DOHH2 (cell line): ENCODE measurements at regions not wholly inside any gene's neighbourhood (a gene's known extent, or its start where the extent isn't known, plus 50 kb on each side); places are given as distances from the start of the nearest gene placed in this dataset.

Experiments
- H3F3A ChIP-seq: fragments of 200-600 bp; sonication (generic), shearing (Covaris generic); 2 replicates; pipeline ENCODE4 v1.6.0; 2016; ENCODE audit warnings: antibody characterized with exemption, mild to moderate bottlenecking; ENCODE audit not compliant: control insufficient read depth, insufficient read depth
- H3K27ac ChIP-seq: fragments of 200-600 bp; sonication (generic); 2 replicates; pipeline ENCODE4 v1.5.1; 2014; ENCODE audit warnings: low read depth, mild to moderate bottlenecking, low read length, moderate library complexity
- H3K27me3 ChIP-seq: fragments of 200-600 bp; sonication (generic); 2 replicates; pipeline ENCODE4 v1.6.1; 2014; ENCODE audit warnings: mild to moderate bottlenecking, low read length, mixed read lengths; ENCODE audit not compliant: control insufficient read depth
- H3K36me3 ChIP-seq: fragments of 200-600 bp; sonication (generic); 2 replicates; pipeline ENCODE4 v1.6.1; 2014; ENCODE audit warnings: mild to moderate bottlenecking, low read length, moderate library complexity, mixed read lengths; ENCODE audit not compliant: control insufficient read depth
- H3K4me1 ChIP-seq: fragments of 200-600 bp; sonication (generic); 2 replicates; pipeline ENCODE4 v1.6.1; 2014; ENCODE audit warnings: mild to moderate bottlenecking, low read length, mixed read lengths; ENCODE audit not compliant: control insufficient read depth
- H3K4me2 ChIP-seq: fragments of 200-600 bp; sonication (generic); 2 replicates; pipeline ENCODE4 v1.6.0; 2014; ENCODE audit warnings: mild to moderate bottlenecking, low read length, moderate library complexity
- H3K4me3 ChIP-seq: fragments of 200-600 bp; sonication (generic); 2 replicates; pipeline ENCODE4 v1.5.1; 2014; ENCODE audit warnings: mild to moderate bottlenecking, low read length, mixed read lengths
- H3K79me2 ChIP-seq: fragments of 200-600 bp; sonication (generic); 2 replicates; pipeline ENCODE4 v1.6.1; 2014; ENCODE audit warnings: mild to moderate bottlenecking, low read length, mixed read lengths; ENCODE audit not compliant: control insufficient read depth
- H3K9me2 ChIP-seq: fragments of 200-600 bp; sonication (generic); replicated peaks from 2 replicates; pipeline ENCODE4 v1.6.1; 2014; ENCODE audit warnings: mild to moderate bottlenecking, low read length, mixed read lengths; ENCODE audit not compliant: control insufficient read depth
- H3K9me3 ChIP-seq: fragments of 200-600 bp; sonication (generic); 2 replicates; pipeline ENCODE4 v1.6.1; 2014; ENCODE audit warnings: antibody characterized with exemption, low read length, mixed read lengths; ENCODE audit not compliant: control insufficient read depth, insufficient read depth
- H4K20me1 ChIP-seq: fragments of 200-600 bp; sonication (generic); 2 replicates; pipeline ENCODE4 v1.6.0; 2014; ENCODE audit warnings: low read depth, mild to moderate bottlenecking, antibody characterized with exemption, low read length, moderate library complexity; ENCODE audit not compliant: control insufficient read depth, insufficient read depth
- EZH2phosphoT487 ChIP-seq: fragments of 200-600 bp; sonication (generic); IDR thresholded peaks from 2 replicates; pipeline ENCODE4 v1.6.1; 2017; ENCODE audit warnings: borderline replicate concordance, mild to moderate bottlenecking, antibody characterized with exemption, low read length, moderate library complexity, mixed read lengths
- TF ChIP-seq, protein P1 (sequence below): fragments of 200-600 bp; sonication (generic); IDR thresholded peaks from one replicate; pipeline ENCODE4 v1.5.1; 2014; ENCODE audit warnings: antibody characterized with exemption, mild to moderate bottlenecking, low read depth, low read length; ENCODE audit not compliant: poor library complexity, severe bottlenecking

DNA sequence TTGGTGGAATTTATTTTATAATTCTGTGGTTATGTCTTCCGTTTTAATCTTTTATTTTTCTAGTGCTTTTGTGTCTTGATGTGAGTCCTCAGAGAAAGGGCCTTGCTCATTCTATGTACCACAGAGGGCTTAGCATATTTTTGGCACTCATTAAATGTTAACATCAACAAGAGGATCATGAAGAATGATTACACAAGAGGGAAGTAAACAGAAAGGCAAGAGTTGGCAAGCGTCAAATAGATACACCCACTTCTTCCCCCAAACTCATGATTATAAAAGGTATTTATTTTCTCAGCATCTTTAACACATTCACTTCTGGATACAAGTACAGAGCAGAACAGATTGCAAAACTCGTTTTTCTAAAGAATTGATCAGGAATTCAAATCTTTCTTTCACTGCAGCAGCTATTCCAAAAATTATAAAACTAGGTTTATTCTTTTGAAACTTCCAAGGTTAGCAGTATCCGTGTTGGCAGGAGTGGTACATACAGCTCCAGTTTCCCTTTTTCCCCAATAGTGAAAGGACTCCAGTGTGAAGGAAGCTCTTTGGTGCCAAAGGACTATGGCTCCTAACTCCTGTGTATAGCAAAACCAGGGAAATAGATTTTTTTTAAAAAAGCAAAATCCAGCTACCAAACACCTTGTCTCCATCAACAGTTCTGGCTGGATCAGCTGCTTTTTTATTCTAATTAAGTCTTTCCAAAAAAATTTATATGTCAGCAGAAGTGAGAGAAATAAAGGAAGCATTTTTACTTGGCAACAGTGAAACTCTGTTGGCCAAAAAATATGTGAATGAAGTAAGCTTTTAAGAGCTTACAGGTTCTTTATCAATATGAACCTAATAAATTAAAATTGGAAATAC lies 221.9 kb downstream of the ADGRG6 start:
- no peaks in the 10 kb centered on the region for H3F3A ChIP-seq
- no peaks in the 10 kb centered on the region for H3K79me2 ChIP-seq
- no peak overlapping the region for H3K4me2 ChIP-seq
- no peaks in the 10 kb centered on the region for H4K20me1 ChIP-seq
- H3K36me3 ChIP-seq: no peaks in the 10 kb centered on the region
- H3K4me1 ChIP-seq: no peaks in the 10 kb centered on the region
- H3K27me3 ChIP-seq: no peaks in the 10 kb centered on the region
- no peak overlapping the region for H3K27ac ChIP-seq
- no peaks in the 10 kb centered on the region for H3K9me2 ChIP-seq
- TF ChIP-seq EZH2phosphoT487: no peak
- TF ChIP-seq, protein P1, sequence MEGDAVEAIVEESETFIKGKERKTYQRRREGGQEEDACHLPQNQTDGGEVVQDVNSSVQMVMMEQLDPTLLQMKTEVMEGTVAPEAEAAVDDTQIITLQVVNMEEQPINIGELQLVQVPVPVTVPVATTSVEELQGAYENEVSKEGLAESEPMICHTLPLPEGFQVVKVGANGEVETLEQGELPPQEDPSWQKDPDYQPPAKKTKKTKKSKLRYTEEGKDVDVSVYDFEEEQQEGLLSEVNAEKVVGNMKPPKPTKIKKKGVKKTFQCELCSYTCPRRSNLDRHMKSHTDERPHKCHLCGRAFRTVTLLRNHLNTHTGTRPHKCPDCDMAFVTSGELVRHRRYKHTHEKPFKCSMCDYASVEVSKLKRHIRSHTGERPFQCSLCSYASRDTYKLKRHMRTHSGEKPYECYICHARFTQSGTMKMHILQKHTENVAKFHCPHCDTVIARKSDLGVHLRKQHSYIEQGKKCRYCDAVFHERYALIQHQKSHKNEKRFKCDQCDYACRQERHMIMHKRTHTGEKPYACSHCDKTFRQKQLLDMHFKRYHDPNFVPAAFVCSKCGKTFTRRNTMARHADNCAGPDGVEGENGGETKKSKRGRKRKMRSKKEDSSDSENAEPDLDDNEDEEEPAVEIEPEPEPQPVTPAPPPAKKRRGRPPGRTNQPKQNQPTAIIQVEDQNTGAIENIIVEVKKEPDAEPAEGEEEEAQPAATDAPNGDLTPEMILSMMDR: no peak
- no peaks in the 10 kb centered on the region for H3K9me3 ChIP-seq
- H3K4me3 ChIP-seq: no peak overlapping the region

DNA sequence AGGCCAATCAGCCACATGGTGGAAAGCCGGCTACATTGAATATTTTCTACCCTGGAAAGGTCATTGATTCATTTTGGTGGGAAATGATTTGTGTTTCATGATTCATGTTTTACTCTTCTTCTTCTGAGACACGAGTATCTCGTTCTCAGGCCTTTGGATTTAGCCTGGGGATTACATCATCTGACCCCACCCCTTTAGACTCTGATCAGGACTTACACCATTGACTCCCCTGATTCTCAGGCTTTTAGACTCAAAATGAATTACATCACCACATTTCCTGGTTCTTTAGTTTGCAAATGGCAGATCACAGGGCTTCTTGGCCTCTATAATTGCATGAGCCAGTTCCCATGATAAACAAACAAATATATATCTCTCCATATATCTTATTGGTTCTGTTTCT lies 228.8 kb downstream of the ADGRG6 start:
- H3K79me2 ChIP-seq: no peaks in the 10 kb centered on the region
- no peaks in the 10 kb centered on the region for H3K27me3 ChIP-seq
- no peak overlapping the region for H3K4me3 ChIP-seq
- no peaks in the 10 kb centered on the region for H3F3A ChIP-seq
- no peaks in the 10 kb centered on the region for H4K20me1 ChIP-seq
- H3K9me3 ChIP-seq: peaks cover 7% of the 10 kb centered on the region; the same call in 1 of the 2 replicates
- no peak for TF ChIP-seq EZH2phosphoT487
- TF ChIP-seq, protein P1: no peak
- H3K9me2 ChIP-seq: no peaks in the 10 kb centered on the region
- no peaks in the 10 kb centered on the region for H3K4me1 ChIP-seq
- no peak overlapping the region for H3K4me2 ChIP-seq
- no peaks in the 10 kb centered on the region for H3K36me3 ChIP-seq
- no peak overlapping the region for H3K27ac ChIP-seq

DNA sequence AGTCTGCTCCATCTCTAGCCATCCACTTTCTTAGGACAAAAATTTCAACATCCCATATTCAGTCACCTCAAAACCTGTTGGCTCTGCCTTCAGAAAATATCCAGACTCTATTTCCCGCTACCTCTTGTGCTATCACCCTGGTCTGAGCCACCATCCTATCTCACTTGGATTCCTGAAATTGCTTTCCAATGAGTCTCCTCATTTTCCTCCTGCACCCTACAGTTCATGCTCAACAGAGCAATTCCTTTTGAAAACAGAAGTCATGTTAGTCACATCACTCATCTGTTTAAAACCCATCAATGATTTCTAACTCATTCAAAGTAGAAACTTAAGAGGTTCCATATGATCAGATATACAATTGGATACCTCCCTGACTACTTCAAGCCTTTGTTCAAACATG lies 229.9 kb downstream of the ADGRG6 start:
- Histone ChIP-seq H3F3A (no peaks in the 10 kb centered on the region), H3K36me3 (no peaks in the 10 kb centered on the region), H3K27ac (no peak overlapping the region), H3K27me3 (no peaks in the 10 kb centered on the region), H3K9me2 (no peaks in the 10 kb centered on the region), H3K79me2 (no peaks in the 10 kb centered on the region), H3K9me3 (peaks cover 7% of the 10 kb centered on the region; the same call in 1 of the 2 replicates), H3K4me3 (no peak overlapping the region), H3K4me1 (no peaks in the 10 kb centered on the region), H3K4me2 (no peak overlapping the region), H4K20me1 (no peaks in the 10 kb centered on the region)
- TF ChIP-seq, protein P1: no peak
- no peak for TF ChIP-seq EZH2phosphoT487
